Glomerular visceral epithelial cell (primary cell): ENCODE measurements at regions not wholly inside any gene's neighbourhood (a gene's known extent, or its start where the extent isn't known, plus 50 kb on each side); places are given as distances from the start of the nearest gene placed in this dataset.

Experiments
- DNase-seq: peaks from one replicate; pipeline ENCODE4 v3.0.0-alpha.2; 2016; ENCODE audit errors: extremely low spot score

GRCh38 chr7:130912082-130912861, 178.3 kb upstream of the KLF14 start:
- peak; percentile 70 for DNase-seq

- DNase-seq = peak; percentile 97
Measured at GRCh38 chr7:130912862-130913638, 179.0 kb upstream of the KLF14 start.

- no peak for DNase-seq
Measured at GRCh38 chr7:130913639-130914553, 179.9 kb upstream of the KLF14 start.

GRCh38 chr7:130914554-130915294, 180.7 kb upstream of the KLF14 start:
- no peak for DNase-seq

- DNase-seq = no peak
Measured at GRCh38 chr7:130917669-130918128, 183.7 kb upstream of the KLF14 start.

- DNase-seq = no peak
Measured at GRCh38 chr7:130918129-130919052, 184.4 kb upstream of the KLF14 start.

- DNase-seq = no peak
Measured at GRCh38 chr7:130919316-130920103, 185.5 kb upstream of the KLF14 start.

GRCh38 chr7:130920122-130920521, 186.1 kb upstream of the KLF14 start:
- no peak for DNase-seq

- DNase-seq = peak; percentile 94
Measured at GRCh38 chr7:130921391-130922180, 187.6 kb upstream of the KLF14 start.

- DNase-seq = no peak
Measured at GRCh38 chr7:130922206-130923112, 188.5 kb upstream of the KLF14 start.

- DNase-seq = no peak
Measured at GRCh38 chr7:130923365-130923764, 189.4 kb upstream of the KLF14 start.

- DNase-seq = no peak
Measured at GRCh38 chr7:130923930-130924329, 189.9 kb upstream of the KLF14 start.

- DNase-seq = no peak
Measured at GRCh38 chr7:130925136-130925794, 191.3 kb upstream of the KLF14 start.

- no peak for DNase-seq
Measured at GRCh38 chr7:130926001-130926691, 192.1 kb upstream of the KLF14 start.

GRCh38 chr7:130927062-130927461, 193.1 kb upstream of the KLF14 start:
- DNase-seq = no peak

- no peak for DNase-seq
Measured at GRCh38 chr7:130927564-130927963, 193.6 kb upstream of the KLF14 start.
